Heart right ventricle (tissue), 16 donors: ENCODE measurements at regions not wholly inside any gene's neighbourhood (a gene's known extent, or its start where the extent isn't known, plus 50 kb on each side); places are given as distances from the start of the nearest gene placed in this dataset.

Source experiments
- ATAC-seq, 8 donors: fragments of 200-7000 bp; cut with Tn5 transposase; one replicate each; pipeline ENCODE4 v1.9.1; 2020; ENCODE audit warnings: mild to moderate bottlenecking in 8 of 8, moderate library complexity in 8 of 8, moderate number of reproducible peaks in 1 of 8
- DNase-seq, 2 donors: peaks; one replicate each; pipeline ENCODE4 v3.0.0-alpha.2; 2020
- H3K27ac ChIP-seq, 10 donors: fragments of 200-600 bp; sonication (generic) in 2 of 10; one replicate each; pipeline versions ENCODE4 v1.5.0 to v1.8.0; 2020 to 2022; ENCODE audit warnings: mild to moderate bottlenecking in 3 of 10
- H3K27me3 ChIP-seq, 7 donors: fragments of 200-600 bp; one replicate each; pipeline ENCODE4 v1.8.0; 2021 to 2022; ENCODE audit warnings: mild to moderate bottlenecking in 2 of 7
- H3K36me3 ChIP-seq, 9 donors: fragments of 200-600 bp; sonication (generic) in 1 of 9; one replicate each; pipeline versions ENCODE4 v1.5.0 to v1.8.0; 2020 to 2022; ENCODE audit warnings: mild to moderate bottlenecking in 2 of 9
- H3K4me1 ChIP-seq, 9 donors: fragments of 200-600 bp; sonication (generic) in 1 of 9; one replicate each; pipeline versions ENCODE4 v1.5.0 to v1.8.0; 2020 to 2022; ENCODE audit warnings: mild to moderate bottlenecking in 4 of 9
- H3K4me3 ChIP-seq, 10 donors: fragments of 200-600 bp; sonication (generic) in 2 of 10; one replicate each; pipeline versions ENCODE4 v1.5.0 to v1.8.0; 2020 to 2022; ENCODE audit warnings: mild to moderate bottlenecking in 7 of 10, moderate library complexity in 2 of 10
- H3K9me3 ChIP-seq, 11 donors: fragments of 200-600 bp in 10 of 11; sonication (generic) in 2 of 11; one replicate each; pipeline versions ENCODE4 v1.5.0 to v1.8.0; 2013 to 2022; ENCODE audit warnings: mild to moderate bottlenecking in 2 of 11, control low read depth in 1 of 11, moderate library complexity in 1 of 11
- CTCF ChIP-seq, 9 donors: fragments of 200-600 bp; sonication (generic) in 2 of 9; IDR thresholded peaks; one replicate each; pipeline versions ENCODE4 v1.5.0 to v1.8.0; 2021 to 2022; ENCODE audit warnings: antibody characterized with exemption in 9 of 9, mild to moderate bottlenecking in 5 of 9, moderate library complexity in 1 of 9
- WGBS, 2 donors: extraction: QIAGEN DNeasy Blood & Tissue Kit; methylation state at CpG; one replicate each; pipeline ENCODE4 v1.1.7; 2013; ENCODE audit warnings: inconsistent platforms in 1 of 2; 5-methylcytosine and 5-hydroxymethylcytosine counted together
- intact Hi-C, 10 donors: fragments of 100-400 bp; cut with DNase I; formaldehyde crosslinking; loops; one replicate each; pipeline versions ENCODE4 v1.11.1 to v1.14.2; 2022
- donor health status: Arrhythmogenic right ventricular cardiomyopathy.
- donor health status: ischemic (EF 13 %, LVEDD 7.1; RV severe dilation, severe dysfunction).
- donor health status: healthy with polysubstance abuse.
- donor health status: DM: no; HTN: yes; CAD: no.
- donor health status: DM: no; HTN: no; CAD: no.
- donor health status: ischemic (EF 25% LVEDD 6.9; RV normal size, moderate dysfunction).
- donor health status: ischemic (EF 25% LVEDD 5.7; RV mildly dilated, moderate dysfunction).
- donor health status: healthy.
- donor health status: DM: yes; HTN: yes; CAD: no.
- donor health status: Ischemic cardiomyopathy.
- donor health status: ischemic (EF 35%, LVEDD 5.7; RV mildly dilated, moderate dysfunction).
- donor health status: nonischemic (EF 11% LVEDD 7.7; RV severe dilation, severe dysfunction).
- donor health status: DM: yes; HTN: yes; CAD: no.
- donor health status: PGD.
- donor health status: ischemic (EF 29% LVEDD 5.4; RV normal size, mild dysfunction).
- donor health status: nonischemic (EF 23%, LVEDD 6.1; RV moderate dilation, normal function).

- Histone ChIP-seq H3K9me3 (peaks cover 0 to 9% (median 0%) of the 10 kb centered on the region in 11 donors), H3K4me3 (no peak overlapping the region), H3K27ac (no peak overlapping the region), H3K27me3 (peaks cover 0 to 4% (median 0%) of the 10 kb centered on the region in 7 donors), H3K36me3 (no peaks in the 10 kb centered on the region), H3K4me1 (no peaks in the 10 kb centered on the region)
- TF ChIP-seq CTCF (IDR thresholded peaks at IDR 0.05): no peak
- WGBS, 2 donors: 83 to 85% methylated on average over 3 of the region's 3 CpGs
- no peak for ATAC-seq
- intact Hi-C loops: no loop called here
- DNase-seq: no peak
Observed at GRCh38 chr12:125704803-125705202, 639.6 kb downstream of the AACS start.

GRCh38 chr12:125720961-125721360, 655.7 kb downstream of the AACS start:
- H3K27ac ChIP-seq: no peak overlapping the region
- 79 to 81% methylated on average over 10 of the region's 10 CpGs for WGBS, 2 donors
- intact Hi-C loops: no loop called here
- peaks cover 0 to 31% (median 15%) of the 10 kb centered on the region in 11 donors for H3K9me3 ChIP-seq
- DNase-seq (no peak), ATAC-seq (no peak)
- H3K4me3 ChIP-seq: no peak overlapping the region
- TF ChIP-seq CTCF (IDR thresholded peaks at IDR 0.05): no peak
- H3K27me3 ChIP-seq: no peaks in the 10 kb centered on the region
- H3K36me3 ChIP-seq: no peaks in the 10 kb centered on the region
- H3K4me1 ChIP-seq: no peaks in the 10 kb centered on the region

GRCh38 chr12:125734137-125734536, 668.9 kb downstream of the AACS start:
- Histone ChIP-seq H3K4me3 (no peak overlapping the region), H3K36me3 (no peaks in the 10 kb centered on the region), H3K4me1 (no peaks in the 10 kb centered on the region), H3K27ac (no peak overlapping the region), H3K27me3 (no peaks in the 10 kb centered on the region), H3K9me3 (peaks cover 0 to 32% (median under 1%) of the 10 kb centered on the region in 11 donors)
- intact Hi-C loops: no loop called here
- no peak for DNase-seq
- 47 to 50% methylated on average over 1 of the region's 1 CpG for WGBS, 2 donors
- no peak for TF ChIP-seq CTCF (IDR thresholded peaks at IDR 0.05)
- no peak for ATAC-seq

GRCh38 chr12:125738211-125738610, 673.0 kb downstream of the AACS start:
- WGBS, 2 donors: 94 to 96% methylated on average over 1 of the region's 1 CpG
- ATAC-seq (no peak), DNase-seq (no peak)
- H3K27ac ChIP-seq: no peak overlapping the region
- no peaks in the 10 kb centered on the region for H3K4me1 ChIP-seq
- H3K9me3 ChIP-seq: peaks cover 0 to 32% (median 0%) of the 10 kb centered on the region in 11 donors
- no peak overlapping the region for H3K4me3 ChIP-seq
- no peaks in the 10 kb centered on the region for H3K27me3 ChIP-seq
- intact Hi-C loops: no loop called here
- H3K36me3 ChIP-seq: no peaks in the 10 kb centered on the region
- no peak for TF ChIP-seq CTCF (IDR thresholded peaks at IDR 0.05)
